ENCODE measurements at regions not wholly inside any gene's neighbourhood (a gene's known extent, or its start where the extent isn't known, plus 50 kb on each side); places are given as distances from the start of the nearest gene placed in this dataset.

DNA sequence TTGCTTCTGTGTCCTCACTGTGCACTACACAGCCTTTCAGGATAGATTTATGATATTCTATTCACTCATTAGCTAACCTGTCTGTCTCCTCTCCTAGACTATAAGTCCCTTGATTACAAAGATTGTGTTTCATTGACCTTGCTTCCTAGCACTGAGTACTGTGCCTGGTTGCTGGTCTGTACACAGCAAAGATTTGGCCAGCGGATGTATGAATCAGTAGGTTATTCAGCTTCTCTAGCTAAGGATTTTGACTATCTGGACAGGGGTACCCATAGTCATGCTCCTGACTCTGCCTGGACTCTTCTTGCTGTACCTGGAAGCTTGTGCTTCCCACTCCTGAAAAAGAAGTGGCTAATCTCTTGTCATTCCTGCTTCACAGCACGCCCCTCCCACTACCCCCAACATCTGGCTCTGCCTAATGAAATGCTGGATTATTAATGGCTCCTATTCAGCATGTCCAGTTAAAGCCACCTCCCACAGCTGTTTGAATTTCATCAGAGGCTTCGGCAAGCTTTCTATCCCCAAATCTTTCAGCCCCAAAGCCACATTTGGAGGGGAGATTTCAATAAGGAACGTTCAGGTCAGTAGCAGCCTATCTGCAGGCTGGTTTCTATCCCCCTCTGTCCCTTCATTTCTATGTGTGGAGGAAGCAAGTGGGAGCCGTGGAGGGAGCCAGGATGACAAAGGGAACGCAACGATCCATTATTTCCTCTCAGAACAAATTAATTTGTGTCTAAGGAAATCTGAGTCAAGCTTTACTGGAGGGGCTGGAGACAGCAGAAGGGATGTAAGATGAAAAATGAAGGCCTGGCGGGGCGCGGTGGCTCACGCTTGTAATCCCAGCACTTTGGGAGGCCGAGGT is 64.8 kb upstream of the PPM1J start:
- ATAC-seq (no peak), DNase-seq (no peak)
- Mint-ChIP-seq H3K27me3 (peaks cover 1% of the 10 kb centered on the region), H3K36me3 (ENCODE audit: low read depth) (no peaks in the 10 kb centered on the region), H3K27ac (no peak overlapping the region), H3K9me3 (no peaks in the 10 kb centered on the region), H3K4me3 (no peak overlapping the region), H3K4me1 (ENCODE audit: low read depth) (no peaks in the 10 kb centered on the region)
- ChIA-PET POLR2A (no interaction called here), CTCF (interaction anchor here (1.2 kb wide), 1 partner anchor 61 kb away, joined by 3 read pairs; a partner anchor contains a TSS)
- intact Hi-C loops (cut with micrococcal nuclease), result no loop called here
- TF ChIP-seq, protein P1, sequence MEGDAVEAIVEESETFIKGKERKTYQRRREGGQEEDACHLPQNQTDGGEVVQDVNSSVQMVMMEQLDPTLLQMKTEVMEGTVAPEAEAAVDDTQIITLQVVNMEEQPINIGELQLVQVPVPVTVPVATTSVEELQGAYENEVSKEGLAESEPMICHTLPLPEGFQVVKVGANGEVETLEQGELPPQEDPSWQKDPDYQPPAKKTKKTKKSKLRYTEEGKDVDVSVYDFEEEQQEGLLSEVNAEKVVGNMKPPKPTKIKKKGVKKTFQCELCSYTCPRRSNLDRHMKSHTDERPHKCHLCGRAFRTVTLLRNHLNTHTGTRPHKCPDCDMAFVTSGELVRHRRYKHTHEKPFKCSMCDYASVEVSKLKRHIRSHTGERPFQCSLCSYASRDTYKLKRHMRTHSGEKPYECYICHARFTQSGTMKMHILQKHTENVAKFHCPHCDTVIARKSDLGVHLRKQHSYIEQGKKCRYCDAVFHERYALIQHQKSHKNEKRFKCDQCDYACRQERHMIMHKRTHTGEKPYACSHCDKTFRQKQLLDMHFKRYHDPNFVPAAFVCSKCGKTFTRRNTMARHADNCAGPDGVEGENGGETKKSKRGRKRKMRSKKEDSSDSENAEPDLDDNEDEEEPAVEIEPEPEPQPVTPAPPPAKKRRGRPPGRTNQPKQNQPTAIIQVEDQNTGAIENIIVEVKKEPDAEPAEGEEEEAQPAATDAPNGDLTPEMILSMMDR (IDR thresholded peaks at IDR 0.05), result no peak

DNA sequence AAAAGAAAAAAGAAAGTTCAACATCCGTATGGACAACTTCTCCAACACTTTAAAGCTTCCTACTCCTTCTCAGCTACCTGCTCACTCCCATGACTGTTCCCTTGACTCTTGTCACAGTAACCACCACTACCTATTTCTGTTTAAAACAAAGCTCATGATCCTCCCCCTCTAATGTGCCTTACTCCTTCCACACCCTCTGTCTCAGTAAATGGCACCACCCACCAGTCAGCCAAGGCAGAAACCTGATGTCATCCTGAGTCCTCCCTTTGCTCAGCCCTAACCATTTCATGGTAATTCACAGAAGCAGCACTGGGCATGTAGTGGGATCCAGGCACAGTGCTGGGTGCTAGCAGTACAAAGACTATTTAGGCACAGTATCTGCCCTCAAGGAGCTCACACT is 63.0 kb upstream of the PPM1J start:
- Mint-ChIP-seq H3K27me3 (peaks cover 1% of the 10 kb centered on the region), H3K36me3 (ENCODE audit: low read depth) (no peaks in the 10 kb centered on the region), H3K4me3 (no peak overlapping the region), H3K9me3 (no peaks in the 10 kb centered on the region), H3K4me1 (ENCODE audit: low read depth) (no peaks in the 10 kb centered on the region), H3K27ac (no peak overlapping the region)
- ChIA-PET POLR2A (no interaction called here), CTCF (interaction anchor here (1.2 kb wide), 1 partner anchor 10 kb away, joined by 3 read pairs; no protein-coding TSS in a partner anchor)
- DNase-seq (no peak), ATAC-seq (no peak)
- intact Hi-C loops (cut with micrococcal nuclease), result no loop called here
- TF ChIP-seq, protein P1 (IDR thresholded peaks at IDR 0.05), result no peak

DNA sequence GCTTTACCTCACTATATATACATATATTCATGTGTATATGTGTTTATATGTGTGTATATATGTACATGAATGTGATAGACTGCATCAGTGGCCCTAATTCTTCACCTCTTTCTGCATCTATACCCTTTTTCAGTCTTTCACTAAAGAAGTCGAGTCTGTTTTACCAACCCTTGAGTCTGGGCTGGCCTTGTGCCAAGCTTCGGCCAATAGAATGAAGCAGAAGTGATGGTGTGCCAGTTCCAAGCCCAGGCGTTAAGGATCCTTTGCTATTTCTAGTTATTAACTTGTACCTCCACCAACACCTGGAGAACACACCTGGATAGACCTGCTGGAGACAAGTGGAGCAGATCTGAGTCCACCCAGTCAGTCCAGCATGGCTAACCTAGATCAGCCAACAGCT is 61.6 kb upstream of the PPM1J start:
- TF ChIP-seq, protein P1 (IDR thresholded peaks at IDR 0.05), result no peak
- Mint-ChIP-seq H3K4me3 (no peak overlapping the region), H3K4me1 (ENCODE audit: low read depth) (no peaks in the 10 kb centered on the region), H3K27me3 (peaks cover 4% of the 10 kb centered on the region), H3K27ac (no peak overlapping the region), H3K36me3 (ENCODE audit: low read depth) (no peaks in the 10 kb centered on the region), H3K9me3 (no peaks in the 10 kb centered on the region)
- ChIA-PET POLR2A (no interaction called here), CTCF (no interaction called here)
- intact Hi-C loops (cut with micrococcal nuclease), result no loop called here
- DNase-seq (no peak), ATAC-seq (no peak)

DNA sequence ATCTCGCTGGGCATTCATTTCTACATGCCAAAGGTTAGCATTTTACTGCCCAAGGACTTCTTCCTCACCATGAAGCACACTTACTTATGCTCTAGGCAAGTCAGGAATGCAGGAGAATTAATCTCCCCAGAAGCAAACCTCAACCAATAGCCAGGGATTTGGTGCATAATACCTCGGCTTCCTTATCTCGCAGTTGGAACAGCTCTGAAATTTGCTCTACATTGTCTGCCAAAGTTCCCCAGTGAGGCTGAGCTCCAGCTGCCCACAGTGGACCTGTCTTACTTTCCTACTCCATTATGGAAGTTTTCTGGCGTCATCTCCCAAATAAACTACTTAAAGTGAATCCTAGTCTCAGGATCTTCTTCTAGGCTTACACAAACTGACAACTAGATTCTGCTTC is 57.6 kb upstream of the PPM1J start:
- H3K27me3 Mint-ChIP-seq, result peaks cover 6% of the 10 kb centered on the region
- CTCF ChIA-PET, result no interaction called here
- no peak overlapping the region for H3K4me3 Mint-ChIP-seq
- ATAC-seq (no peak), DNase-seq (no peak)
- no peaks in the 10 kb centered on the region for H3K9me3 Mint-ChIP-seq
- POLR2A ChIA-PET, result no interaction called here
- TF ChIP-seq, protein P1 (IDR thresholded peaks at IDR 0.05), result no peak
- intact Hi-C loops (cut with micrococcal nuclease), result no loop called here
- peaks cover 4% of the 10 kb centered on the region for H3K4me1 Mint-ChIP-seq (ENCODE audit: low read depth)
- no peak overlapping the region for H3K27ac Mint-ChIP-seq
- no peaks in the 10 kb centered on the region for H3K36me3 Mint-ChIP-seq (ENCODE audit: low read depth)

DNA sequence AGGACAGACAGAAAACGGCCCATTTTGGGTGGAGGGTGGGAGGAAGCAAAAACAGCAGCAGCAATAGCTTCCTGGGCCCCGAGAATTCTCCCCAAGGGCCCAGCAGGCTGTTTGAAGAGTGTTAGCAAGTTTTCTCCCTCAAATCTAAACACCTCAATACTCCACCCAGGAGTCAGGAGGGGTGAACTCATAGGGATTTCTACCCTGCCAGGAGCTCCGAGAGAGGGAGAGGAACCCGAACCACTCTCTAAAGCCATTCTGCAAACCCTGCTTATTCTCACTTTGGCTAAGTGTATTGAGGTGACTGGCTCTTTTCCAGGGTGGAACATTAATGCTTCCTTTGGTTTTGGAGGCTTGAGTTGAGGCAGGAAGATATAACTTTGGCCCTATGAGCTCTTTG is 55.6 kb upstream of the PPM1J start:
- ATAC-seq (no peak), DNase-seq (no peak)
- peaks cover 4% of the 10 kb centered on the region for H3K4me1 Mint-ChIP-seq (ENCODE audit: low read depth)
- CTCF ChIA-PET, result no interaction called here
- intact Hi-C loops (cut with micrococcal nuclease), result no loop called here
- POLR2A ChIA-PET, result no interaction called here
- TF ChIP-seq, protein P1 (IDR thresholded peaks at IDR 0.05), result no peak
- peaks cover 6% of the 10 kb centered on the region for H3K27me3 Mint-ChIP-seq
- no peak overlapping the region for H3K4me3 Mint-ChIP-seq
- no peaks in the 10 kb centered on the region for H3K9me3 Mint-ChIP-seq
- no peaks in the 10 kb centered on the region for H3K36me3 Mint-ChIP-seq (ENCODE audit: low read depth)
- no peak overlapping the region for H3K27ac Mint-ChIP-seq
